Endothelial cell of umbilical vein (primary cell): ENCODE measurements at regions not wholly inside any gene's neighbourhood (a gene's known extent, or its start where the extent isn't known, plus 50 kb on each side); places are given as distances from the start of the nearest gene placed in this dataset.

Experiments used
- CTCF ChIP-seq, 2 donors: IDR thresholded peaks; 1 replicate in 1 of 2; 2 replicates in 1 of 2; pipeline ENCODE4 v1.5.1; 2011; ENCODE audit warnings: low read length in 2 of 2, mild to moderate bottlenecking in 2 of 2, moderate library complexity in 2 of 2, control low read depth in 1 of 2, inconsistent platforms in 1 of 2, low read depth in 1 of 2; ENCODE audit not compliant: insufficient read depth in 1 of 2; ENCODE audit errors: extremely low read depth in 1 of 2
- EZH2 ChIP-seq: IDR thresholded peaks from 2 replicates; pipeline ENCODE4 v1.6.1; 2012; ENCODE audit warnings: borderline replicate concordance, low read depth, mild to moderate bottlenecking, moderate library complexity, low read length, inconsistent platforms; ENCODE audit not compliant: severe bottlenecking
- FOS ChIP-seq: IDR thresholded peaks from 2 replicates; pipeline ENCODE4 v1.6.1; 2011; ENCODE audit warnings: mild to moderate bottlenecking, low read length, moderate library complexity, borderline replicate concordance; ENCODE audit not compliant: insufficient read depth
- GATA2 ChIP-seq: IDR thresholded peaks from 2 replicates; pipeline ENCODE4 v1.7.0; 2011; ENCODE audit warnings: low read depth, mild to moderate bottlenecking, moderate library complexity, mixed read lengths, low read length; ENCODE audit not compliant: insufficient read length, insufficient read depth
- JUN ChIP-seq: IDR thresholded peaks from 2 replicates; pipeline ENCODE4 v1.6.1; 2011; ENCODE audit warnings: borderline replicate concordance, low read depth; ENCODE audit not compliant: insufficient read length, insufficient read depth
- MAX ChIP-seq: IDR thresholded peaks from 2 replicates; pipeline ENCODE4 v1.6.1; 2011; ENCODE audit not compliant: insufficient read depth, insufficient read length
- MYC ChIP-seq: IDR thresholded peaks from one replicate; pipeline ENCODE4 v1.6.1; 2011; ENCODE audit warnings: mild to moderate bottlenecking, low read depth, low read length
- POLR2A ChIP-seq: IDR thresholded peaks from 2 replicates; pipeline ENCODE4 v1.6.1; 2012; ENCODE audit warnings: low read depth, mild to moderate bottlenecking, control low read depth, low read length
- POLR2AphosphoS5 ChIP-seq: IDR thresholded peaks from 2 replicates; pipeline ENCODE4 v1.6.1; 2012; ENCODE audit warnings: low read depth, mild to moderate bottlenecking, control low read depth, low read length, moderate library complexity; ENCODE audit not compliant: insufficient read depth

- TF ChIP-seq MAX (no peak), CTCF (IDR thresholded peaks at IDR 0.05; ENCODE audit: extremely low read depth in 1 of 2, insufficient read depth in 1 of 2, low read depth in 1 of 2, low read length in 2 of 2) (no peak), POLR2A (no peak), FOS (no peak), EZH2 (no peak), MYC (no peak), POLR2AphosphoS5 (no peak), JUN (no peak), GATA2 (no peak)
These were observed 248.9 kb upstream of the RBBP8 start for GRCh38 chr18:22684268-22684667.
